Bronchial epithelial cell (primary cell): ENCODE measurements at regions not wholly inside any gene's neighbourhood (a gene's known extent, or its start where the extent isn't known, plus 50 kb on each side); places are given as distances from the start of the nearest gene placed in this dataset.

Source experiments
- DNase-seq: peaks from one replicate; pipeline ENCODE4 v3.0.0-alpha.2; 2010; ENCODE audit warnings: low read depth
- FAIRE-seq: peaks from 2 replicates; lab custom pipeline; 2011; peaks lifted over from hg19 to GRCh38; lab: Jason Lieb, UNC
- H3K27me3 ChIP-seq: 2 replicates; pipeline ENCODE4 v1.5.1; 2011; ENCODE audit warnings: low read length; ENCODE audit not compliant: control insufficient read depth, insufficient read depth
- H3K36me3 ChIP-seq: 2 replicates; pipeline ENCODE4 v1.5.1; 2011; ENCODE audit warnings: low read length; ENCODE audit not compliant: control insufficient read depth, insufficient read depth
- H3K4me3 ChIP-seq: 2 replicates; pipeline ENCODE4 v1.5.1; 2011; ENCODE audit warnings: mild to moderate bottlenecking, low read depth, low read length, control low read depth
- CTCF ChIP-seq: IDR thresholded peaks from 2 replicates; pipeline ENCODE4 v1.5.1; 2011; ENCODE audit warnings: mild to moderate bottlenecking, moderate library complexity, low read length, control low read depth, inconsistent platforms; ENCODE audit not compliant: insufficient read depth, severe bottlenecking

- no peaks in the 10 kb centered on the region for H3K36me3 ChIP-seq
- no peaks in the 10 kb centered on the region for H3K27me3 ChIP-seq
- no peak for DNase-seq
- H3K4me3 ChIP-seq: no peak overlapping the region
- no peak for FAIRE-seq
- no peak for TF ChIP-seq CTCF
These were observed 147.8 kb downstream of the KCNE4 start for GRCh38 chr2:223199531-223200515.

- no peaks in the 10 kb centered on the region for H3K36me3 ChIP-seq
- DNase-seq (no peak), FAIRE-seq (no peak)
- TF ChIP-seq CTCF: no peak
- no peak overlapping the region for H3K4me3 ChIP-seq
- H3K27me3 ChIP-seq: no peaks in the 10 kb centered on the region
These were observed 152.3 kb downstream of the KCNE4 start for GRCh38 chr2:223203971-223204929.

GRCh38 chr2:223210489-223210888 is 158.5 kb downstream of the KCNE4 start:
- TF ChIP-seq CTCF: no peak
- no peak overlapping the region for H3K4me3 ChIP-seq
- no peaks in the 10 kb centered on the region for H3K36me3 ChIP-seq
- no peaks in the 10 kb centered on the region for H3K27me3 ChIP-seq
- DNase-seq (no peak), FAIRE-seq (no peak)

- H3K4me3 ChIP-seq: no peak overlapping the region
- H3K27me3 ChIP-seq: no peaks in the 10 kb centered on the region
- FAIRE-seq (no peak), DNase-seq (peak; percentile 13)
- TF ChIP-seq CTCF: no peak
- no peaks in the 10 kb centered on the region for H3K36me3 ChIP-seq
These were observed 162.6 kb downstream of the KCNE4 start for GRCh38 chr2:223214394-223215253.

GRCh38 chr2:223215254-223215516 is 163.2 kb downstream of the KCNE4 start:
- no peaks in the 10 kb centered on the region for H3K36me3 ChIP-seq
- DNase-seq (no peak), FAIRE-seq (no peak)
- no peak for TF ChIP-seq CTCF
- no peaks in the 10 kb centered on the region for H3K27me3 ChIP-seq
- no peak overlapping the region for H3K4me3 ChIP-seq
